Pancreas (tissue), 10 donors: ENCODE measurements at regions not wholly inside any gene's neighbourhood (a gene's known extent, or its start where the extent isn't known, plus 50 kb on each side); places are given as distances from the start of the nearest gene placed in this dataset.

Experiments
- ATAC-seq, 4 donors: fragments of 200-7000 bp; cut with Tn5 transposase; one replicate each; pipeline versions ENCODE4 v1.8.0 to v1.9.1; 2020; ENCODE audit warnings: mild to moderate bottlenecking in 4 of 4, moderate library complexity in 4 of 4
- DNase-seq, 6 donors: peaks; one replicate each; pipeline ENCODE4 v3.0.0-alpha.2; 2020
- FAIRE-seq: peaks from 2 replicates; lab custom pipeline; 2012; peaks lifted over from hg19 to GRCh38; lab: Jason Lieb, UNC
- H3K27ac ChIP-seq, 4 donors: fragments of 200-600 bp; sonication (generic); 1 replicate in 3 of 4; 2 replicates in 1 of 4; pipeline versions ENCODE4 v1.5.0 to v1.8.0; 2020
- H3K27me3 ChIP-seq, 4 donors: fragments of 200-600 bp; one replicate each; pipeline ENCODE4 v1.8.0; 2021
- H3K36me3 ChIP-seq, 3 donors: fragments of 200-600 bp; sonication (generic) in 1 of 3; one replicate each; pipeline versions ENCODE4 v1.5.0 to v1.8.0; 2020 to 2021
- H3K4me1 ChIP-seq, 3 donors: fragments of 200-600 bp; one replicate each; pipeline ENCODE4 v1.8.0; 2021
- H3K4me3 ChIP-seq, 4 donors: fragments of 200-600 bp; sonication (generic) in 2 of 4; one replicate each; pipeline versions ENCODE4 v1.5.0 to v1.8.0; 2020 to 2021
- H3K9me3 ChIP-seq, 4 donors: fragments of 200-600 bp; one replicate each; pipeline ENCODE4 v1.8.0; 2021
- WGBS, 2 donors: extraction: QIAGEN DNeasy Blood & Tissue Kit; methylation state at CpG; one replicate each; pipeline ENCODE4 v1.1.7; 2013; 5-methylcytosine and 5-hydroxymethylcytosine counted together
- intact Hi-C, 3 donors: fragments of 100-400 bp; cut with DNase I; formaldehyde crosslinking; loops; one replicate each; pipeline versions ENCODE4 v1.11.1 to v1.14.2; 2022
- TF ChIP-seq, protein P1 (sequence below), 4 donors: fragments of 200-600 bp; sonication (generic) in 3 of 4; IDR thresholded peaks; one replicate each; pipeline versions ENCODE4 v1.5.0 to v1.8.0; 2021; ENCODE audit warnings: antibody characterized with exemption in 4 of 4
- donor health status: healthy with polysubstance abuse.
- donor health status: DM: no; HTN: no; CAD: no; lungs with moderate emphysema.
- donor health status: DM: no; HTN: no; CAD: no.
- donor health status: control.
- donor health status: control.
- donor health status: Bipolar disorder and iron deficiency.
- donor health status: DM: yes; HTN: yes; CAD: no.
- donor health status: DM: no; HTN: no; CAD: no.
- donor health status: DM: no; HTN: no; CAD: no.
- donor health status: DM: yes; HTN: yes; CAD: no.

DNA sequence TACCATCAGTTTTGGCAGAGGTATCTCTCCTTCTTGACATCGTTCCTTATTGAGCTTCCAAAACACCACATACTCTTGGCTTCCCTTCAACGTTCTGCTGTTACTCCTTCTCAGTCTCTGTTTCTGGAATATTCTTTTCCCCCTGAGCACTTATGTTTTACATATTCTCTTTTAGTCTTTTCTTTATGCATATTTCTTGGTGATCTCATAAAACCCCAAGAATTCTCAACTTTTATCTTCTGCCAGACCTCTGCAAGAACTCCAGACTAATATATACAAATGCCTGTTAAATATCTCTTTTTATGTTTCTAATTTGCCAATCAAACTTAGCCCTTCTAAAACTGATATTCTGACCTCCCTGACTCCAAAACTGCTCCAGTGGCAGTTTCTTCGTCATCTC lies 453.4 kb upstream of the CTNND2 start:
- H3K36me3 ChIP-seq, result no peaks in the 10 kb centered on the region
- TF ChIP-seq, protein P1, sequence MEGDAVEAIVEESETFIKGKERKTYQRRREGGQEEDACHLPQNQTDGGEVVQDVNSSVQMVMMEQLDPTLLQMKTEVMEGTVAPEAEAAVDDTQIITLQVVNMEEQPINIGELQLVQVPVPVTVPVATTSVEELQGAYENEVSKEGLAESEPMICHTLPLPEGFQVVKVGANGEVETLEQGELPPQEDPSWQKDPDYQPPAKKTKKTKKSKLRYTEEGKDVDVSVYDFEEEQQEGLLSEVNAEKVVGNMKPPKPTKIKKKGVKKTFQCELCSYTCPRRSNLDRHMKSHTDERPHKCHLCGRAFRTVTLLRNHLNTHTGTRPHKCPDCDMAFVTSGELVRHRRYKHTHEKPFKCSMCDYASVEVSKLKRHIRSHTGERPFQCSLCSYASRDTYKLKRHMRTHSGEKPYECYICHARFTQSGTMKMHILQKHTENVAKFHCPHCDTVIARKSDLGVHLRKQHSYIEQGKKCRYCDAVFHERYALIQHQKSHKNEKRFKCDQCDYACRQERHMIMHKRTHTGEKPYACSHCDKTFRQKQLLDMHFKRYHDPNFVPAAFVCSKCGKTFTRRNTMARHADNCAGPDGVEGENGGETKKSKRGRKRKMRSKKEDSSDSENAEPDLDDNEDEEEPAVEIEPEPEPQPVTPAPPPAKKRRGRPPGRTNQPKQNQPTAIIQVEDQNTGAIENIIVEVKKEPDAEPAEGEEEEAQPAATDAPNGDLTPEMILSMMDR (IDR thresholded peaks at IDR 0.05), result no peak
- WGBS, 2 donors, result 38 to 41% methylated on average over 3 of the region's 3 CpGs
- no peak for FAIRE-seq
- no peaks in the 10 kb centered on the region for H3K4me1 ChIP-seq
- ATAC-seq, result no peak
- H3K4me3 ChIP-seq, result no peak overlapping the region
- H3K9me3 ChIP-seq, result peaks cover 0 to 3% (median 0%) of the 10 kb centered on the region in 4 donors
- intact Hi-C loops, result no loop called here
- H3K27ac ChIP-seq, result no peak overlapping the region
- H3K27me3 ChIP-seq, result no peaks in the 10 kb centered on the region
- DNase-seq, result no peak

DNA sequence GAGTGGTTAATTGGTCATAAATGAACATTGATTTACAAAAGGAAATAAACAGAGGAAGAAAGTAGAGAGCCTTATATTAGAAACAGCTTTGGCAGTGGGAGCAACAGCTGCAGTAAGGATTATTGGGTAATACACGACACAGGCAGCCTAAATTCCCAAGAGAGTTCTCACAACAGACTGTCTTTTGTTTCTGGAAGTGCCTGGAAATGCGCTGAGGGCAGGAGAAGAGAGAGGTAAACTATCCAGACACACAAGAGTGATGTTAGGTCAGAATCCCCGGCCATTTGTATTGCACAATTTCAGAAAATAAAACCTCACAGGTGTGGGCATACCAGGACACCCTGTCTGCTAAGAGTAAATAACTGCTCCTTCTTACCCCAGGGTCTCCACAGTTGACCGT lies 450.4 kb upstream of the CTNND2 start:
- Histone ChIP-seq H3K4me1 (no peaks in the 10 kb centered on the region), H3K27me3 (no peaks in the 10 kb centered on the region), H3K36me3 (no peaks in the 10 kb centered on the region), H3K9me3 (no peaks in the 10 kb centered on the region), H3K4me3 (no peak overlapping the region), H3K27ac (no peak overlapping the region)
- TF ChIP-seq, protein P1 (IDR thresholded peaks at IDR 0.05), result no peak
- no peak for FAIRE-seq
- DNase-seq, result no peak
- intact Hi-C loops, result no loop called here
- 21 to 35% methylated on average over 4 of the region's 4 CpGs for WGBS, 2 donors
- no peak for ATAC-seq

DNA sequence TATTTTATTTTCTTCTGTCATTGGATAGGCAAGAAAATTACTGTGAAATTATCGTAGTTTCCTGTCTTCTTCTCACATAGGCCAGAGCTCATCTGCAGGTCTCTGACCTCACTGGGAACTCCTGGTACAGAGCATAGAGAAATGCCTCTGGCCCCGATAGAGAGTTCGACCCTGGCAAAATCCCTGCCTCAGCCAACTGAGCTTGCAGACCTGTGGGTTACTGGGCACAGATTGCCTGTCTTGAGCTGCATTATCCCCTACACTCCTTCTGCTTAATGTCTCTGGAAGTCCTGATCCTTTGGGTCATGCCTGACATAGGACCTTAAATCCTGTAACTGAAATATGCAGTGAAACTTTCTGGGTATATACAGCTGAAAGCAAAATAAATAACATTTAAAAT lies 439.3 kb upstream of the CTNND2 start:
- no peaks in the 10 kb centered on the region for H3K9me3 ChIP-seq
- no peak overlapping the region for H3K4me3 ChIP-seq
- ATAC-seq (no peak), DNase-seq (no peak), FAIRE-seq (no peak)
- H3K4me1 ChIP-seq, result no peaks in the 10 kb centered on the region
- TF ChIP-seq, protein P1 (IDR thresholded peaks at IDR 0.05), result no peak
- no peak overlapping the region for H3K27ac ChIP-seq
- no peaks in the 10 kb centered on the region for H3K36me3 ChIP-seq
- WGBS, 2 donors, result 63 to 66% methylated on average over 3 of the region's 3 CpGs
- H3K27me3 ChIP-seq, result no peaks in the 10 kb centered on the region
- intact Hi-C loops, result no loop called here

DNA sequence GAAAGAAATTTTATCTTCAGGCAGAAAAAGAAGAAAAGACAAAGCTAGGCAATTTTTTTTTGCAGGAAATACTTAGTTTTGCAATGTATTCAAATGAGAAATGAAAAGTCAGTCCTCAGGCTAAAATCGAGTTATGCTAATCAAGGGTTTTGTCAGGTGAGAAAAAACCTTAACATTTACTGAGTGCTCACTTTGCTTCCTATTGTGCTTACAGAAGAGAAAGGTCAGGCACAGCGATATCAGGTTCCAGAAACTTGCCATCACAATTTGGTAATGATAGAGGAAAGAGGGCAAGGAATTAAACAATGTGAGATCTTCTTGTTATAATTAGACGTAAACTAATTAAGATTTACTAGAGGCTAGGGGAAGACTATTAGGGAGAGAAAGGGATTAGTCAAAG lies 431.7 kb upstream of the CTNND2 start:
- WGBS, 2 donors, result 38 to 43% methylated on average over 3 of the region's 3 CpGs
- intact Hi-C loops, result no loop called here
- no peak for FAIRE-seq

DNA sequence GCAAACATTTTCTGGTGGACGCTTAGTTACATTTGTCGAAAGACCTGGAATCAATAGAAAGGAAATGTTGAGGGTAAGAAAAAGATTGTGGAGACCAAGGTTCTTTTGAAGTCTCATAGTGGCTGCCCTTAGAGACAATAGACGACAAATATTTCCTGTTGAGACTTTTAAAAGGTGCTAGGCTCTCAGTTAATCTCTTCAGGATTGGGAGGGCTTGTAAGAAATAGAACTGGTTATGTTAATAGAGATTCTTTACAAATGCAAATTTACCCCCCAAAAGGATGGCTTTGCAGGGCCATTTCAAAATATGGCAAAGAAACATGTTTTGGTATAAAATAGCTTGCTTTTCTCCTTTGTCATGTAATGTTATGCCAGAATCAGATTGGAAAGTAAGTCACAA lies 428.2 kb upstream of the CTNND2 start:
- TF ChIP-seq, protein P1 (IDR thresholded peaks at IDR 0.05), result no peak

More for the DNA sequence above, 431.7 kb upstream of the CTNND2 start:
- H3K27me3 ChIP-seq, result no peaks in the 10 kb centered on the region
- no peak overlapping the region for H3K4me3 ChIP-seq
- H3K4me1 ChIP-seq, result no peaks in the 10 kb centered on the region
- ATAC-seq (no peak), DNase-seq (no peak)
- no peaks in the 10 kb centered on the region for H3K36me3 ChIP-seq
- TF ChIP-seq, protein P1 (IDR thresholded peaks at IDR 0.05), result no peak
- no peaks in the 10 kb centered on the region for H3K9me3 ChIP-seq
- no peak overlapping the region for H3K27ac ChIP-seq

More for the DNA sequence above, 428.2 kb upstream of the CTNND2 start:
- no peak for DNase-seq
- no peaks in the 10 kb centered on the region for H3K27me3 ChIP-seq
- no peak for ATAC-seq
- H3K4me1 ChIP-seq, result no peaks in the 10 kb centered on the region
- intact Hi-C loops, result no loop called here
- no peaks in the 10 kb centered on the region for H3K9me3 ChIP-seq
- 18 to 22% methylated on average over 3 of the region's 3 CpGs for WGBS, 2 donors
- H3K36me3 ChIP-seq, result no peaks in the 10 kb centered on the region
- no peak overlapping the region for H3K4me3 ChIP-seq
- no peak overlapping the region for H3K27ac ChIP-seq
- FAIRE-seq, result no peak
